HG03521 (cell line): ENCODE measurements at regions not wholly inside any gene's neighbourhood (a gene's known extent, or its start where the extent isn't known, plus 50 kb on each side); places are given as distances from the start of the nearest gene placed in this dataset.
"Not testable (repeated sequence)": the region's sequence is repeated elsewhere in the genome, so short reads cannot be mapped to it uniquely, and the experiment has no call there.

Experiments used
- ATAC-seq: cut with Tn5 transposase; IDR thresholded peaks from one replicate; pipeline ENCODE4 v1.9.1; 2021; ENCODE audit warnings: mild to moderate bottlenecking, moderate library complexity; ENCODE audit not compliant: unreplicated experiment

GRCh38 chr9:106177216-106177615 is 482.9 kb downstream of the TMEM38B start:
- no peak for ATAC-seq

GRCh38 chr9:106179191-106179590 is 484.9 kb downstream of the TMEM38B start:
- no peak for ATAC-seq

- ATAC-seq: not testable (repeated sequence)
Measured at GRCh38 chr9:106203815-106204516, 509.6 kb downstream of the TMEM38B start.

- no peak for ATAC-seq
Measured at GRCh38 chr9:106207298-106207697, 513.0 kb downstream of the TMEM38B start.

- ATAC-seq: no peak
Measured at GRCh38 chr9:106218427-106218826, 524.1 kb downstream of the TMEM38B start.

- ATAC-seq: peak; percentile 68
Measured at GRCh38 chr9:106218854-106219253, 524.5 kb downstream of the TMEM38B start.

GRCh38 chr9:106220415-106220814 is 526.1 kb downstream of the TMEM38B start:
- ATAC-seq: no peak

GRCh38 chr9:106228861-106229260 is 534.5 kb downstream of the TMEM38B start:
- ATAC-seq: no peak

GRCh38 chr9:106233116-106233515 is 538.8 kb downstream of the TMEM38B start:
- ATAC-seq: no peak

- ATAC-seq: not testable (repeated sequence)
Measured at GRCh38 chr9:106260908-106261307, 566.6 kb downstream of the TMEM38B start.

- ATAC-seq: no peak
Measured at GRCh38 chr9:106277966-106278365, 583.6 kb downstream of the TMEM38B start.

GRCh38 chr9:106283769-106284168 is 579.2 kb upstream of the ZNF462 start:
- ATAC-seq: no peak

GRCh38 chr9:106284296-106284695 is 578.7 kb upstream of the ZNF462 start:
- ATAC-seq: no peak

GRCh38 chr9:106286249-106286648 is 576.7 kb upstream of the ZNF462 start:
- ATAC-seq: no peak

GRCh38 chr9:106287091-106287631 is 575.8 kb upstream of the ZNF462 start:
- ATAC-seq: no peak

GRCh38 chr9:106287731-106288130 is 575.2 kb upstream of the ZNF462 start:
- ATAC-seq: no peak

GRCh38 chr9:106288689-106289088 is 574.3 kb upstream of the ZNF462 start:
- no peak for ATAC-seq

- no peak for ATAC-seq
Measured at GRCh38 chr9:106291786-106292185, 571.2 kb upstream of the ZNF462 start.

GRCh38 chr9:106296426-106296825 is 566.5 kb upstream of the ZNF462 start:
- no peak for ATAC-seq

GRCh38 chr9:106298997-106299396 is 564.0 kb upstream of the ZNF462 start:
- ATAC-seq: no peak

GRCh38 chr9:106304401-106304920 is 558.5 kb upstream of the ZNF462 start:
- no peak for ATAC-seq

- no peak for ATAC-seq
Measured at GRCh38 chr9:106305428-106306133, 557.4 kb upstream of the ZNF462 start.
